GM18517 (cell line): ENCODE measurements at regions not wholly inside any gene's neighbourhood (a gene's known extent, or its start where the extent isn't known, plus 50 kb on each side); places are given as distances from the start of the nearest gene placed in this dataset.

ENCODE experiments used
- ATAC-seq: cut with Tn5 transposase; IDR thresholded peaks from one replicate; pipeline ENCODE4 v1.9.1; 2021; ENCODE audit warnings: mild to moderate bottlenecking, moderate library complexity; ENCODE audit not compliant: unreplicated experiment

- ATAC-seq, result no peak
These were observed 107.5 kb upstream of the SDK1 start for GRCh38 chr7:3193379-3194120.

GRCh38 chr7:3194501-3195141, 106.4 kb upstream of the SDK1 start:
- no peak for ATAC-seq

GRCh38 chr7:3195160-3195559, 105.9 kb upstream of the SDK1 start:
- no peak for ATAC-seq

- ATAC-seq, result no peak
These were observed 104.2 kb upstream of the SDK1 start for GRCh38 chr7:3196629-3197400.

- ATAC-seq, result no peak
These were observed 103.4 kb upstream of the SDK1 start for GRCh38 chr7:3197567-3198213.

GRCh38 chr7:3198316-3198715, 102.7 kb upstream of the SDK1 start:
- ATAC-seq, result no peak

- no peak for ATAC-seq
These were observed 100.5 kb upstream of the SDK1 start for GRCh38 chr7:3200504-3200903.

GRCh38 chr7:3201306-3201705, 99.7 kb upstream of the SDK1 start:
- no peak for ATAC-seq

GRCh38 chr7:3201937-3202710, 98.9 kb upstream of the SDK1 start:
- ATAC-seq, result no peak

- no peak for ATAC-seq
These were observed 96.5 kb upstream of the SDK1 start for GRCh38 chr7:3204526-3204925.

GRCh38 chr7:3206101-3206500, 95.0 kb upstream of the SDK1 start:
- no peak for ATAC-seq

GRCh38 chr7:3206771-3207191, 94.3 kb upstream of the SDK1 start:
- no peak for ATAC-seq

GRCh38 chr7:3207387-3207902, 93.6 kb upstream of the SDK1 start:
- ATAC-seq, result no peak

GRCh38 chr7:3210531-3210930, 90.5 kb upstream of the SDK1 start:
- ATAC-seq, result no peak

- no peak for ATAC-seq
These were observed 87.0 kb upstream of the SDK1 start for GRCh38 chr7:3214090-3214413.

- ATAC-seq, result no peak
These were observed 85.1 kb upstream of the SDK1 start for GRCh38 chr7:3215624-3216585.

- no peak for ATAC-seq
These were observed 83.9 kb upstream of the SDK1 start for GRCh38 chr7:3217166-3217565.

- ATAC-seq, result no peak
These were observed 82.4 kb upstream of the SDK1 start for GRCh38 chr7:3218411-3219225.
